NCI-H2171 (cell line): ENCODE measurements at regions not wholly inside any gene's neighbourhood (a gene's known extent, or its start where the extent isn't known, plus 50 kb on each side); places are given as distances from the start of the nearest gene placed in this dataset.
"Not testable (repeated sequence)": the region's sequence is repeated elsewhere in the genome, so short reads cannot be mapped to it uniquely, and the experiment has no call there.

Experiments used
- DNase-seq: peaks from one replicate; lab custom pipeline; 2025; lab: John Stamatoyannopoulos, UW

- DNase-seq: no peak
Observed at GRCh38 chr2:118388771-118389170, 300.5 kb downstream of the INSIG2 start.

- DNase-seq: no peak
Observed at GRCh38 chr2:118387509-118387908, 299.2 kb downstream of the INSIG2 start.

GRCh38 chr2:118386641-118387302, 298.5 kb downstream of the INSIG2 start:
- no peak for DNase-seq

- DNase-seq: no peak
Observed at GRCh38 chr2:118380915-118381653, 292.8 kb downstream of the INSIG2 start.

- no peak for DNase-seq
Observed at GRCh38 chr2:118375907-118376485, 287.7 kb downstream of the INSIG2 start.

- DNase-seq: no peak
Observed at GRCh38 chr2:118374974-118375755, 286.9 kb downstream of the INSIG2 start.

- DNase-seq: no peak
Observed at GRCh38 chr2:118372886-118373830, 284.9 kb downstream of the INSIG2 start.

- no peak for DNase-seq
Observed at GRCh38 chr2:118371515-118371914, 283.2 kb downstream of the INSIG2 start.

- DNase-seq: not testable (repeated sequence)
Observed at GRCh38 chr2:118369521-118369920, 281.2 kb downstream of the INSIG2 start.

- no peak for DNase-seq
Observed at GRCh38 chr2:118363604-118364003, 275.3 kb downstream of the INSIG2 start.

GRCh38 chr2:118356051-118356450, 267.8 kb downstream of the INSIG2 start:
- DNase-seq: no peak

GRCh38 chr2:118351796-118352195, 263.5 kb downstream of the INSIG2 start:
- no peak for DNase-seq

- DNase-seq: no peak
Observed at GRCh38 chr2:118350621-118351020, 262.4 kb downstream of the INSIG2 start.

- DNase-seq: no peak
Observed at GRCh38 chr2:118349365-118349764, 261.1 kb downstream of the INSIG2 start.

- DNase-seq: no peak
Observed at GRCh38 chr2:118348380-118349034, 260.2 kb downstream of the INSIG2 start.

- no peak for DNase-seq
Observed at GRCh38 chr2:118345465-118345864, 257.2 kb downstream of the INSIG2 start.

GRCh38 chr2:118340103-118340502, 251.8 kb downstream of the INSIG2 start:
- DNase-seq: no peak

GRCh38 chr2:118339386-118339785, 251.1 kb downstream of the INSIG2 start:
- DNase-seq: no peak

- DNase-seq: peak; percentile 49
Observed at GRCh38 chr2:118333664-118334063, 245.4 kb downstream of the INSIG2 start.

GRCh38 chr2:118325321-118325955, 237.2 kb downstream of the INSIG2 start:
- no peak for DNase-seq
